HFF-Myc (cell line): ENCODE measurements at regions not wholly inside any gene's neighbourhood (a gene's known extent, or its start where the extent isn't known, plus 50 kb on each side); places are given as distances from the start of the nearest gene placed in this dataset.

ENCODE experiments used
- DNase-seq: peaks from one replicate; pipeline ENCODE4 v3.0.0-alpha.2; 2011; ENCODE audit warnings: low read depth; ENCODE audit errors: extremely low read depth
- H3K4me3 ChIP-seq: replicated peaks from 2 replicates; pipeline ENCODE4 v1.5.1; 2011; ENCODE audit warnings: low read depth, mild to moderate bottlenecking, control low read depth, low read length
- CTCF ChIP-seq: IDR thresholded peaks from 2 replicates; pipeline ENCODE4 v1.5.1; 2012; ENCODE audit warnings: mild to moderate bottlenecking, low read depth, low read length, control low read depth; ENCODE audit errors: missing control alignments

DNA sequence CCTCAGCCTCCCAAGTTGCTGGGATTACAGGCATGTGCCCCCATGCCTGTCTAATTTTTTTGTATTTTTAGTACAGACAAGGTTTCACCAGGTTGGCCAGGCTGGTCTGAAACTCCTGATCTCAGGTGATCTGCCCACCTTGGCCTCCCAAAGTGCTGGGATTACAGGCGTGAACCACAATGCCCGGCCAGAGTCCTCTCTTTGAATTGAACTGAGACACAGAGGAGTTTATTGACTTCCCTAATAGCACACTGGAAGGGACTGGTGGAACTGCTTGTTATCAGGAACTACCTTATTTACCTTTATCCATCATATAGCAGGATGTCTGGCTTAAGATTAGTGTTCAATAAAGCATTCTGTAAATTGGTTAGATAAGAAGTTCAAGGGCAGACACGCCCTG is 613.8 kb downstream of the EFNB2 start:
- H3K4me3 ChIP-seq: no peak overlapping the region
- no peak for TF ChIP-seq CTCF
- no peak for DNase-seq

DNA sequence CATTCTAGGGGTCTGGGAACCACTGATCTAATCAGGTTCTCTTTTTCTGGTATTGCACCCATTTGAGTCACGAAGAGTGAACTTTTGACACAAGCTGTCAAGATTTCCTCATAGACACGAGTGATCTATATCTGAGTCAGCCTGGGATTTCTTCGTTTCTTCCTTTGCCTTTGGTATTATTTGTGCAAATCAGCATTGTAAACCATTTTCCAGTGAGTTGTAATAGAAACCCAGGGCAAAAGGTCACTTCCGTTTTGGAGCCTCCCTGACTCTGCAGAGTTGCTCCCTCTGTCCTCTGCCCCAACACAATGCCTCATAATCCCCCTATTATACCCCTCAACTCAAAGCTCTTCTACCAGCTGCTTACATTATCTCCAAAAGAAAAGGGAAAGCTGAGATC is 615.1 kb downstream of the EFNB2 start:
- DNase-seq: no peak
- no peak for TF ChIP-seq CTCF
- H3K4me3 ChIP-seq: no peak overlapping the region

GRCh38 chr13:105918842-105919741 is 616.4 kb downstream of the EFNB2 start:
- no peak overlapping the region for H3K4me3 ChIP-seq
- peak; percentile 32 for DNase-seq

DNA sequence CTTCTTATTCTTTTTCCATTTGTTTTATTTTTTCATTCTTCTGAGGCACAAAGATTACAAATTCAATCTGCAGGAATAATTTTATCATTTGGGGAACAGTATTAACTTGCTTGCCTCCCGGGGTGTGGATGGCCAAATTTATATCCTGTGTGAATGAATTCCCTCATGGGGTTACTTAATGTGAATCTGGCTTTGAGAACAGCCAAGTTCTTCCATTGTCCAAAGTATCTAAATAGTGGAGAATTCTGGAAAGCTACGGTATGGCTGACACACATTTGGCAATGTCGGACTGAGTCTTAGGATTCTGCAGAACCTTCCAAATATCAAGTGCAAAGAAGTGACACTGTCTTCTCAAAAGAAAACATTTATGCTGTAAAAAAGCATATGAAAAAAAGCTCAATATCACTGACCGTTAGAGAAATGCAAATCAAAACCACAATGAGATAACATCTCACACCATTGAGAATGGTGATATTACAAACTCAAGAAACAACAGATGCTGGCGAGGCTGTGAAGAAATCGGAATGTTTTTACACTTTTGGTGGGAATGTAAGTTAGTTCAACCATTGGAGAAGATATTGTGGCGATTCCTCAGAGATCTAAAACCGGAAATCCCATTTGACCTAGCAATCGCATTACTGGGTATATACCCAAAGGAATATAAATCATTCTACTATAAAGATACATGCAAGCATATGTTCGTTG is 620.2 kb downstream of the EFNB2 start:
- no peak for TF ChIP-seq CTCF
- H3K4me3 ChIP-seq: no peak overlapping the region
- DNase-seq: no peak

More at GRCh38 chr13:105918842-105919741, 616.4 kb downstream of the EFNB2 start:
- no peak for TF ChIP-seq CTCF

DNA sequence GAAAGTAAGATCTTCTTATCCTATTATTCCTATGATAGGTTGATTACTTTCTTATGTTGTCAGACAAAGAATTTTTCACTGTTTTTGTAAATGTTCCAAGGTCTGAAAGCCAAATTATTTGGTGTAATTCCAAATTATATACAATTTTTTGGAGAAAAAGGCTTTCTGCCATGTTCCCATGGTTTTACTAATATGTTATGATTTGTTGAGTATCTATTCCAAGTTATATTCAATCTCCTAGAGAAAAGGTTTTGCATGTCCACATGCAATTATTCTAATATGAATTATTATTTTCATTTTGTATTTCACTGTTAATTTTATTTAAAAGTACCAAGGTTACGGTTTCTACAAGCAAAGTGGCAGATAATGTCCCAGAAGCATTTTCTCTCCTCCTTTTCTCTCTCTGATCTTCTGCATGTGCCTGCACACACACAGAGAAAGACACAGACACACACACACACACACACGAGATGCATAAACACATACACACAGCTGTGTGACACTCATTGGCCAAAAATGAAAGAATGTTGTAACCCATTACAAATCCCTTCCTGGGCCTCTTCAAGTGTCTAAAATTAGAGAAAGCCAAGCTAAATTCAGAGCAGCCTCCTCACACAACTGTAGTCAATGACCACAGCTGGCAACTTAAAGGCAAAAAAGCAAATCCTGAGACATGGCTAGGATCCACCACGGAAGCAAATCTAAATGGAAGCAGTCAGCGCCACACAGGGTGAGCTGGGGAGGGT is 621.0 kb downstream of the EFNB2 start:
- TF ChIP-seq CTCF: no peak
- no peak for DNase-seq
- no peak overlapping the region for H3K4me3 ChIP-seq

- DNase-seq: peak; percentile 9
- H3K4me3 ChIP-seq: no peak overlapping the region
- no peak for TF ChIP-seq CTCF
Observed at GRCh38 chr13:105908586-105908985, 626.9 kb downstream of the EFNB2 start.
